ENCODE measurements at regions not wholly inside any gene's neighbourhood (a gene's known extent, or its start where the extent isn't known, plus 50 kb on each side); places are given as distances from the start of the nearest gene placed in this dataset.

GRCh38 chr11:25816411-25816810, 515.5 kb upstream of the ANO3 start:
- no peak for DNase-seq (ENCODE audit: low spot score)
- 0 out of 2 replicates have a peak, but pooled peaks cover 3% of the 10 kb centered on the region for H3K36me3 Mint-ChIP-seq
- H3K4me3 Mint-ChIP-seq, result no peak overlapping the region
- H3K9me3 Mint-ChIP-seq, result peaks cover 9% of the 10 kb centered on the region
- no peak for TF ChIP-seq ZNF532 (CRISPR knock-in tag; IDR thresholded peaks at IDR 0.05; ENCODE audit: borderline replicate concordance)
- TF ChIP-seq, protein P1, sequence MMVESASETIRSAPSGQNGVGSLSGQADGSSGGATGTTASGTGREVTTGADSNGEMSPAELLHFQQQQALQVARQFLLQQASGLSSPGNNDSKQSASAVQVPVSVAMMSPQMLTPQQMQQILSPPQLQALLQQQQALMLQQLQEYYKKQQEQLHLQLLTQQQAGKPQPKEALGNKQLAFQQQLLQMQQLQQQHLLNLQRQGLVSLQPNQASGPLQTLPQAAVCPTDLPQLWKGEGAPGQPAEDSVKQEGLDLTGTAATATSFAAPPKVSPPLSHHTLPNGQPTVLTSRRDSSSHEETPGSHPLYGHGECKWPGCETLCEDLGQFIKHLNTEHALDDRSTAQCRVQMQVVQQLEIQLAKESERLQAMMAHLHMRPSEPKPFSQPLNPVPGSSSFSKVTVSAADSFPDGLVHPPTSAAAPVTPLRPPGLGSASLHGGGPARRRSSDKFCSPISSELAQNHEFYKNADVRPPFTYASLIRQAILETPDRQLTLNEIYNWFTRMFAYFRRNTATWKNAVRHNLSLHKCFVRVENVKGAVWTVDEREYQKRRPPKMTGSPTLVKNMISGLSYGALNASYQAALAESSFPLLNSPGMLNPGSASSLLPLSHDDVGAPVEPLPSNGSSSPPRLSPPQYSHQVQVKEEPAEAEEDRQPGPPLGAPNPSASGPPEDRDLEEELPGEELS (CRISPR knock-in tag; IDR thresholded peaks at IDR 0.05), result no peak
- TF ChIP-seq, protein P2, sequence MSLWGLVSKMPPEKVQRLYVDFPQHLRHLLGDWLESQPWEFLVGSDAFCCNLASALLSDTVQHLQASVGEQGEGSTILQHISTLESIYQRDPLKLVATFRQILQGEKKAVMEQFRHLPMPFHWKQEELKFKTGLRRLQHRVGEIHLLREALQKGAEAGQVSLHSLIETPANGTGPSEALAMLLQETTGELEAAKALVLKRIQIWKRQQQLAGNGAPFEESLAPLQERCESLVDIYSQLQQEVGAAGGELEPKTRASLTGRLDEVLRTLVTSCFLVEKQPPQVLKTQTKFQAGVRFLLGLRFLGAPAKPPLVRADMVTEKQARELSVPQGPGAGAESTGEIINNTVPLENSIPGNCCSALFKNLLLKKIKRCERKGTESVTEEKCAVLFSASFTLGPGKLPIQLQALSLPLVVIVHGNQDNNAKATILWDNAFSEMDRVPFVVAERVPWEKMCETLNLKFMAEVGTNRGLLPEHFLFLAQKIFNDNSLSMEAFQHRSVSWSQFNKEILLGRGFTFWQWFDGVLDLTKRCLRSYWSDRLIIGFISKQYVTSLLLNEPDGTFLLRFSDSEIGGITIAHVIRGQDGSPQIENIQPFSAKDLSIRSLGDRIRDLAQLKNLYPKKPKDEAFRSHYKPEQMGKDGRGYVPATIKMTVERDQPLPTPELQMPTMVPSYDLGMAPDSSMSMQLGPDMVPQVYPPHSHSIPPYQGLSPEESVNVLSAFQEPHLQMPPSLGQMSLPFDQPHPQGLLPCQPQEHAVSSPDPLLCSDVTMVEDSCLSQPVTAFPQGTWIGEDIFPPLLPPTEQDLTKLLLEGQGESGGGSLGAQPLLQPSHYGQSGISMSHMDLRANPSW (CRISPR knock-in tag; conservative IDR thresholded peaks at IDR 0.05; ENCODE audit: low read depth), result no peak
- H3K4me1 Mint-ChIP-seq, result no peaks in the 10 kb centered on the region
- ATAC-seq, result no peak
- POLR2A ChIA-PET, result no interaction called here
- H3K27me3 Mint-ChIP-seq (ENCODE audit: low read depth), result no peaks in the 10 kb centered on the region
- H3K27ac Mint-ChIP-seq, result no peak overlapping the region
- CTCF ChIA-PET, result no interaction called here

DNA sequence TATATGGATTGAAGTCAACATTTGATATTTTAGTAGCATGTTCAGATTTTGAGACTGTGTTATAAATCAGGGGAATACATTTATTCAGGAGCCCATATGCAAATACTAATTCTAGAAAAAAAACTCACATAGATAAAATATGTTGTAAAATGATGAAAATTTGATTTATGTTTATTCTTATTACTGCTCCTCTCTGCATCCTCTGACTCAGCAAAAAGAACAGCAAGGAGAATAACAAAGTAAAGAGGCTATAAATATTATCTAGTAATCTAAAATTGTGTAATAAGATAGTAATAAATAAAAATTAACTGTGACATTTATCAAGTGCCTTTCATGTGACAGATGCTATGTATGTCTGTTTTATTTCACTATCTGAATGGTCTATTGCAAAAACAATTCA, 507.2 kb upstream of the ANO3 start:
- H3K36me3 Mint-ChIP-seq, result no peaks in the 10 kb centered on the region
- H3K27ac Mint-ChIP-seq, result no peak overlapping the region
- H3K4me3 Mint-ChIP-seq, result no peak overlapping the region
- no peaks in the 10 kb centered on the region for H3K27me3 Mint-ChIP-seq (ENCODE audit: low read depth)
- no peaks in the 10 kb centered on the region for H3K4me1 Mint-ChIP-seq
- ChIA-PET CTCF (no interaction called here), POLR2A (no interaction called here)
- H3K9me3 Mint-ChIP-seq, result peaks cover 9% of the 10 kb centered on the region
- DNase-seq (ENCODE audit: low spot score) (no peak), ATAC-seq (no peak)
- TF ChIP-seq, protein P3, sequence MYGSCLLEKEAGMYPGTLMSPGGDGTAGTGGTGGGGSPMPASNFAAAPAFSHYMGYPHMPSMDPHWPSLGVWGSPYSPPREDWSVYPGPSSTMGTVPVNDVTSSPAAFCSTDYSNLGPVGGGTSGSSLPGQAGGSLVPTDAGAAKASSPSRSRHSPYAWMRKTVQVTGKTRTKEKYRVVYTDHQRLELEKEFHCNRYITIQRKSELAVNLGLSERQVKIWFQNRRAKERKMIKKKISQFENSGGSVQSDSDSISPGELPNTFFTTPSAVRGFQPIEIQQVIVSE (CRISPR knock-in tag; IDR thresholded peaks at IDR 0.05; ENCODE audit: borderline replicate concordance), result no peak
- TF ChIP-seq NFYB (CRISPR knock-in tag; conservative IDR thresholded peaks at IDR 0.05; ENCODE audit: low read depth), result no peak
- TF ChIP-seq, protein P4, sequence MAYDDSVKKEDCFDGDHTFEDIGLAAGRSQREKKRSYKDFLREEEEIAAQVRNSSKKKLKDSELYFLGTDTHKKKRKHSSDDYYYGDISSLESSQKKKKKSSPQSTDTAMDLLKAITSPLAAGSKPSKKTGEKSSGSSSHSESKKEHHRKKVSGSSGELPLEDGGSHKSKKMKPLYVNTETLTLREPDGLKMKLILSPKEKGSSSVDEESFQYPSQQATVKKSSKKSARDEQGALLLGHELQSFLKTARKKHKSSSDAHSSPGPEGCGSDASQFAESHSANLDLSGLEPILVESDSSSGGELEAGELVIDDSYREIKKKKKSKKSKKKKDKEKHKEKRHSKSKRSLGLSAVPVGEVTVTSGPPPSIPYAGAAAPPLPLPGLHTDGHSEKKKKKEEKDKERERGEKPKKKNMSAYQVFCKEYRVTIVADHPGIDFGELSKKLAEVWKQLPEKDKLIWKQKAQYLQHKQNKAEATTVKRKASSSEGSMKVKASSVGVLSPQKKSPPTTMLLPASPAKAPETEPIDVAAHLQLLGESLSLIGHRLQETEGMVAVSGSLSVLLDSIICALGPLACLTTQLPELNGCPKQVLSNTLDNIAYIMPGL (CRISPR knock-in tag; IDR thresholded peaks at IDR 0.05), result no peak
- no peak for TF ChIP-seq NFE2L1 (CRISPR knock-in tag; IDR thresholded peaks at IDR 0.05)
- no peak for TF ChIP-seq IRF2 (CRISPR knock-in tag; IDR thresholded peaks at IDR 0.05; ENCODE audit: borderline replicate concordance, low read depth)
- no peak for TF ChIP-seq ZNF671 (CRISPR knock-in tag; IDR thresholded peaks at IDR 0.05)
- TF ChIP-seq ATF2 (CRISPR knock-in tag; IDR thresholded peaks at IDR 0.05; ENCODE audit: borderline replicate concordance, low read depth), result no peak
- TF ChIP-seq ZMAT4 (CRISPR knock-in tag; IDR thresholded peaks at IDR 0.05), result no peak
- no peak for TF ChIP-seq FOXP1 (CRISPR knock-in tag; IDR thresholded peaks at IDR 0.05; ENCODE audit: borderline replicate concordance)
- TF ChIP-seq NR1H2 (CRISPR knock-in tag; IDR thresholded peaks at IDR 0.05), result no peak
- no peak for TF ChIP-seq PREB (CRISPR knock-in tag; IDR thresholded peaks at IDR 0.05; ENCODE audit: borderline replicate concordance)
- no peak for TF ChIP-seq ZNF425 (CRISPR knock-in tag; conservative IDR thresholded peaks at IDR 0.05)
- TF ChIP-seq ZNF416 (CRISPR knock-in tag; IDR thresholded peaks at IDR 0.05), result no peak
